T-helper 9 cell (primary cell): ENCODE measurements at regions not wholly inside any gene's neighbourhood (a gene's known extent, or its start where the extent isn't known, plus 50 kb on each side); places are given as distances from the start of the nearest gene placed in this dataset.
"Not testable (repeated sequence)": the region's sequence is repeated elsewhere in the genome, so short reads cannot be mapped to it uniquely, and the experiment has no call there.

Source experiments
- DNase-seq: peaks from one replicate; pipeline ENCODE4 v3.0.0-alpha.2; 2020

DNA sequence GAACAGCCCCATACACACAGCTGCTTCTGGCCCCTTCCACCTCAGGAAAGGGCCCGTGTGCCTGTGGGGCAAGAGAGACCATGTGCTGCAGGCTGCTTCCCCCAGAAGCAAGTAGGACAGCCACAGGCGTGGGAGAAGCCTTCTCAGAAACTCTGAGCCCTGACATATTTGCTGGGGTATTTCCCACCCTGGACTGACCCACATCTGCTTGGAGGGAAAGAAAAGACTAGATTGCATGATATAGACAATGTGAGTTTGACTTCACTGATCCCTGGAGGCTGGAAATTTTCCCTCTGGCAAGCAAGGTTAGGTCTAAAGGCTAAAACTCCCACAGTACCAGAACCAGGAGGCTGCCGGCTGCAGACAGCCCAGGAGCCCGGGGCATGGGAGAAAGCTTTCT lies 213.3 kb upstream of the SSTR4 start:
- DNase-seq = no peak

DNA sequence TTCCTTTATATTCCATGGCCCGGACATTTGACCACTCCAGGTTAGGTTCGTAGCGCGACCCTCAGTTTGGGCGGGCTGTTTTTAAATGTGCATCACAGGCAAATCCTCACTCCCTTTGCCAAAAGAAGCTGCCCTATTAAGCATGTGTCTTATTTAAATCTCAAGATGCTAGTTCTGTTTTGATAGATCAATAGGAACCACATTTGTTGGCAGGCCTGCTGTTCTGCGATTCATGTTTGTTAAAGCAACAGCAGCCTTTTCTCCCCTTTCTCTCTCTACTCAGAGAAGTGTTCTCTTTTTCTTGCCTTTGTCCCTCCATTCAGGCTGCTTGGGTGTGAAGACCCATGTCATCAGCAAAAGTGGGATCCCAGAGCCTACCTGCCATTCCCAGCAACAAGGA lies 212.0 kb upstream of the SSTR4 start:
- no peak for DNase-seq

- no peak for DNase-seq
Measured at GRCh38 chr20:22824077-22824476, 211.0 kb upstream of the SSTR4 start.

DNA sequence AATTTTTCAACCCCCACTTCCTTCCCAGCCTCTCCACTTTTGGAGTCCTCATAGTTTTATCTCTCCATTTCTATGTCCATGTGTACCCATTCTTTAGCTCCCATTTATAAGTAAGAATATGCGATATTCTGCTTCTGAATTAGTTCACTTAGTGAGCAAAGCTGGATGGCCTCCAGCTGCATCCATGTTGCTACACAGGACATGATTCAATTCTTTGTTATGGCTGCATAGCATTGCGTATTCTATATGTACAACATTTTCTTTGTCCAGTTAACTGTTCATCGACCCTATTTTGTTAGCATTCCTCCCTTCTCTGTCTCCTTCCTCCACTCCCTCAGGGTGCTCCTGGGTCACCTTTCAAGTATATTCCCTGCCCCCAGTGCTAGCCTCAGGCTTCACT lies 210.0 kb upstream of the SSTR4 start:
- DNase-seq = no peak

DNA sequence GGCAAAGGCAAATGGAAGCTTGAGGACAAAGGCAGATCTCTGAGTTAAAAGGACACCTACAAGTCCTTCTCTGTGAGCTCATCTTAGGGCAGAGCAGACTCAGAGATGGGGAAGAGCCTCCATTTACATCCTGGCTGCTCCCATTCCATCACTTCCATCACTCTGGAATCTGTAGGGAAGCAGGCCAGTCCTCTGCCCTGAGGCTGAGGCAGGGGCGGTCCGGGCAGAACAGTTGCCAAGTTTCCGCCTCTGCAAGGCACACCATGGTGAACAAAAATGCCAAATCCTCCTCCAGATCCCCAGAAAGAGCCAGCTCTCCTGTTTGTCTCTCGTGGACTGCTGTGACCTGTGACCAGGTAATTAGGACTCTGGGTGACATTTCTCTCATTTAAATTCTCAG lies 209.6 kb upstream of the SSTR4 start:
- DNase-seq = no peak

- no peak for DNase-seq
Measured at GRCh38 chr20:22826306-22827230, 208.5 kb upstream of the SSTR4 start.

GRCh38 chr20:22827916-22828315 lies 207.2 kb upstream of the SSTR4 start:
- no peak for DNase-seq

- DNase-seq = no peak
Measured at GRCh38 chr20:22829356-22829755, 205.8 kb upstream of the SSTR4 start.

DNA sequence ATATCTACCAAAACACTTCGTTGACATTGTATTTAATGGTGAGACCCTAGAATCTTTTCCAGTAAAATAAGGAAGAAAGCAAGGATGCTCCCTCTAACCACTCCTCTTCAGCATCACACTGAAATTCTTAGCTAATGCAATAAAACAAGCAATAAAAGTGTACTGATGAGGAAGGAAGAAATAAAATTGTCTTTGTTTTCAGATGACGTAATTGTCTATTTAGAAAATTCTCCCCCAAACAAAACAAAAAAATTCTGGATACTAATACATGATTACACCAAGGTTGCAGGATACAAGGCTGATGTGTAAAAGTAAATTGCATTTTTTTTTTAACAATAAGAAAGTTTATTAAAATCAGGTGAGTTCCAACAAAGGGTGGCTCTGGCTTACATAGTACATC lies 205.0 kb upstream of the SSTR4 start:
- DNase-seq = no peak

DNA sequence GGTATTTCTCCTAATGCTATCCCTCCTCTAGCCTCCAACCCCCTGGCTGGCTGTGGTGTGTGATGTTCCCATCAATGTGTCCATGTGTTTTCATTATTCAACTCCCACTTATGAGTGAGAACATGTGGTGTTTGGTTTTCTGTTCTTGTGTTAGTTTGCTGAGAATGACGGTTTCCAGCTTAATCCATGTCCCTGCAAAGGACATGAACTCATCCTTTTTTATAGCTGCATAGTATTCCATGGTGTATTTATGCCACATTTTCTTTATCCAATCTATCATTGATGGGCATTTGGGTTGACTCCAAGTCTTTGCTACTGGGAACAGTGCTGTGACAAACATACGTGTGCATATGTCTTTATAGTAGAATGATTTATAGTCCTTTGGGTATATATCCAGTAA lies 204.4 kb upstream of the SSTR4 start:
- not testable (repeated sequence) for DNase-seq

GRCh38 chr20:22833851-22834250 lies 201.3 kb upstream of the SSTR4 start:
- no peak for DNase-seq

DNA sequence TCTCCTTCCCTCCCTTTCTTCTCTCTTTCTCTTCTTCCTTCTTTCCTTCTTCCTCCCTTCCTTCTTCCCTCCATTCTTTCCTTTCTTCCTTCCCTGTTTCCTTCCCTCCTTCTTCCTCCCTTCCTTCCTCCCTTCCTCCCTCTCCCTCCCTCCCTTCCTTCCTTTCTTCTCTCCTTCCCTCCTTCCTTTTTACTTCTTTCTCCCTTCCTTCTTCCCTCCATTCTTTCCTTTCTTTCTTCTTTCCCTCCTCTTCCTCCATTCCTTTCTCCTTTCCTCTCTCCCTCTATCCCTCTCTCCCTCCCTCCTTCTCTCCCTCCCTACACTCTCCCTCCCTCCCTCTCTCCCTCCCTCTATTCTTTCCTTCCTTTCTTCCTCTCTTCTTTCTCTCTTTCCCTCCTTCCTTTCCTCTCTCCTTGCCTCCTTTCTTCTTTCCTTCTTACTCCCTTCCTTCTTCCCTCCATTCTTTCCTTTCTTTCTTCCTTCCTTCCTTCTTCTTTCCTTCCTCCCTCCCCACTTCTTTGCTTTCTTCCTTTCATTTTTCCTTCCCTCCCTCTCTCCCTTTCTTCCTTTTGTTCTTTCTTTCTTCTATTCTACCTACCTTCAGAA lies 200.4 kb upstream of the SSTR4 start:
- no peak for DNase-seq

DNA sequence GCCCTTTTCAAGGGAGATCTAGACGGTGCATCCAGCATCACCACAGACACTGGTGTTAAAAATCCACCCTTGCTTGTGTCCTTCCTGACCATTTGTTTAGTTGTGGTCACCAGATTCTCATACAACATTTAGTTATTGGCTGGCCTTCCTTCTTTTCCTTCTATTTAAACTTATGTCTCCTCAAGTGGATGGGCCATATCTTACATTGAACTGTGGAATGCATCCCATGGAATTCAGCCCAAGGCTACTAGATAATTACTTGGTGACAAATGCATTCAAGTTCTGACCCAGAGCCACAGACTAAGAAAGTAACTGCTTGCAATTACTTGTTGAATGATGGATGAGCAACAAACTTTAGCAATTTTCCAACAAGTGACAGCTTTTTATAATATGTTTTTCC lies 198.9 kb upstream of the SSTR4 start:
- DNase-seq = no peak

DNA sequence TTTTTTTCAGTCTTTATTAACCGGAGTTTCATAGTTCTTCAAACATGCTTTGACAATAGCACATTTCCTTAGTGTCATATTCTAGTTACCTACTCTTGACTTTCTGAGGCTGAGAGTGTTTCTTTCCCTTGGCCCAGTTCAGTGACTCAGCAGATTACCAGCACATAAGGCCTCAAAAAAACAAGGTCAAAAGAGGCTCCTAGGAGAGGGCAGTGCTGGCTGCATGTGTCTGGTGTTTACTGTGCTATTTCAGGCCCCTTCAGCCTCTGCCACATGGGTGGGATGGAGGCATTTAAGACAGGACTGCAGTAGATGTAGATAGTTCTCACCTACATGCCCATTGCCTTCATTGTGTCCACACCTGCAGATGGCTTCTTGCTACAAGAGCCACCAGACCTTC lies 198.2 kb upstream of the SSTR4 start:
- no peak for DNase-seq

DNA sequence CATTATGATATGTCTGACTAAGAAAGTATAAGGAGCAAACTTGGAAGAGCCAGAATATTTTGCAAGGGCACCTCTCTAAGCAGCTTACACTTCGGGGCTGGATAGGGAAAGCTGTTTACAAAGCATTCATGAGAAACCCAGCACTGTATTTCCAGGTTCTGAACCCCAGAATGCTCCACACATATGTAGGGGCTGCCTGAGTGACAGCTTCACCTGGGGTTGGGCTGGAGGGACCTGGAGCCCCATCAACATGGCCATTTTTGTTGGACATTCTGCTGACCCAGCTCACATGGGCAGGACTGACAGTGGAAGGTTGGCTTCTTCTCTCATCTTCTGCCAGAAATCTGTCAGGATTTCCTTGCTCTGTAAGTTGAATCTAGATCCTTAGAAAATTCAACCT lies 197.1 kb upstream of the SSTR4 start:
- DNase-seq = no peak

DNA sequence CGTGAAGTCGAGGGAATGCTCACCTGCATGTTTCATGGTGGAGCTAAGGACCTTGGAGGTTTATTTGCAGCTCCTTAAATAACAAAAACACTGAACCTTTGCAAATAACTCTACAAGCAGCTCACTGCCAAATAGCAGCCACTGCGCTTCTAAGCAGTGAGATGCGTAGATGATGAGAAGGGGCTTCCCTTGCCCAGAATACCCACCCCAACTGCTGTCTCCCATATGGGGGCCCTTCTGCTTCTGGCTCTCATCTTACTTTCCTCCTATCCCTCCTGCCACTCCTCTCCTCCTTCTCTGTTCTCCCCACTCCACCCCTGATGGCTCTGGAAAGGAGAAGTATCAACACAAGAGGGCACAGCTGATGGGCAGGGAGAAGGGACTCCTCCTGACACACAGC lies 193.3 kb upstream of the SSTR4 start:
- no peak for DNase-seq

- DNase-seq = no peak
Measured at GRCh38 chr20:22842793-22843192, 192.3 kb upstream of the SSTR4 start.

GRCh38 chr20:22844959-22845358 lies 190.2 kb upstream of the SSTR4 start:
- no peak for DNase-seq

DNA sequence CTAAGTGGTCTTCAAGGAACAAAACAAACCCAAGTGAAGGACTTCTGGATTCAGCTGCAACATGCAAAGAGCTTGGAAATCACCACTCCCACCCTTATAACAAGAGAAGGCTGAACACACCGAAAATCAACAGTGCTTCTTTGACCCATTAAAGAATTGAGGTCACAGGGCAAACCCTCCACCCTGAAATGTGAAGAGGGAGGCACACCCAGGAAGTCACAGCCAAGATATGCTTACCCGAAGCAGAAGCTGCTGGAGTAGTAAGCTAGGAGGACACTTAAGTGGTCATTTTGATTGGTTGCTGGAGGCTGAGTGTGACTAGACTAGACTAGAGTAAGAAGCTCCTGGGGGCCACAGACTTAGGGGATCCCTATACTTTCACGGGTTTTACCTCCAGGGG lies 188.2 kb upstream of the SSTR4 start:
- no peak for DNase-seq

- no peak for DNase-seq
Measured at GRCh38 chr20:22848364-22848763, 186.7 kb upstream of the SSTR4 start.

- DNase-seq = not testable (repeated sequence)
Measured at GRCh38 chr20:22851679-22852346, 183.3 kb upstream of the SSTR4 start.

DNA sequence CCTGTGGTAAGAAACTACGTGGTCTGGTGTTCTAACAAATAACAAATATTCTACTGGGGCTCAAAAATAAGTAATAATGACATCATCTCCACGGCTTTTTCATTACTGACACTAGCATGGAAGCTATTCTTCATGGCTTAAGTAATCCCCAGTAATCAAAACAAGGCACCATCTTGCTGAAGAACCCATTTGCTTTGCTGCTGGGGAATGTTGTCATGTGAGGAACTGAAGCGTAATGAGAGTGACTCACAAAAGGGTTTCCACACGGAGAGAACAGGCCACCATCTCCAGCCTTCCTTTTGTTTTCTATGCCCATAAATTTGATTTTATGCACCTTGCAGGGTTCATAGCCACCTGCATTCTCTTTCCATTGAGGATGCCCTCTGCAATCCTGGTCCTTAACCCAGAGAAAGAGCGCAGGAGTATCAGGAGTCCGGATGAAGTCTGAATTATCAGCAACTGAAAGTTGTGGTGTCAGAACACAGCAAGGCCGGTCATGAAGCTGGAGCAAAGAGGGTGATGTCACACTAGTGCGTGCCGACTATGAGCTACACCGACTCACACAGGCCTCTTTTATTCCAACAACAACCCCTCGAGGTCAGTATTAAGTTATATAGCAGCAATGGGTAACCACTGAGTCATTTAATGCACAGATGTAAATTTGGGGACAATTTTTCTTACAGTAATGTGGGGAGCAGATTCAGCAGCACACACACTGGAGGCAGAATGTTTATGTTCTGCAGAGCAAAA lies 173.7 kb upstream of the SSTR4 start:
- no peak for DNase-seq

DNA sequence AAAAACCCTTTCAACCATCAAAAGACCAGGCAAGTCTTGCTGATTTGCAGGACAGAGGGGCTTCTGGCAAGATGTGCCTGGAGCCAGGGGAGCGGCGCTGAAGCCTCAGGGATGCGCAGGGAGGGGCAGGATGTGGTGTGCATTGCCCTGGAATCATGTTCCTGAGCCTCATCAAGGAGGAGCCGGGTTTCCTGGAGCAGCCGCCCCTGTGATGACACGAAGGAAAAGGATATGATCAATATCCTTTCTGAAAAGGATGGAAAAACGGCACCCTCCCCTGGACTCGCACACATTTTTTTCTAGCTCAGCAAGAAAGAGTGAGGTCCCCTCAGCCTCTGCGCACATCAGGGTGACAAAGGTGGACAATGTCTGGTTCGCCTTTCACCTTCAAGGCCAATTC lies 173.1 kb upstream of the SSTR4 start:
- no peak for DNase-seq
